HEK293T (cell line): ENCODE measurements at regions not wholly inside any gene's neighbourhood (a gene's known extent, or its start where the extent isn't known, plus 50 kb on each side); places are given as distances from the start of the nearest gene placed in this dataset.

Source experiments
- ARNT ChIP-seq: fragments of 450-650 bp; IDR thresholded peaks from 2 replicates; pipeline ENCODE4 v1.6.1; 2017; ENCODE audit warnings: mild to moderate bottlenecking
- BHLHE40 ChIP-seq: fragments of 450-650 bp; IDR thresholded peaks from 2 replicates; pipeline ENCODE4 v1.6.1; 2016; ENCODE audit warnings: mild to moderate bottlenecking, moderate library complexity, borderline replicate concordance
- FOXA1 ChIP-seq: fragments of 450-650 bp; IDR thresholded peaks from 2 replicates; pipeline ENCODE4 v1.6.1; 2016; ENCODE audit warnings: mild to moderate bottlenecking
- FOXK2 ChIP-seq: fragments of 450-650 bp; IDR thresholded peaks from 2 replicates; pipeline ENCODE4 v1.6.1; 2016; ENCODE audit warnings: mild to moderate bottlenecking
- FOXM1 ChIP-seq: fragments of 450-650 bp; IDR thresholded peaks from 2 replicates; pipeline ENCODE4 v1.6.1; 2017; ENCODE audit warnings: mild to moderate bottlenecking, borderline replicate concordance
- HDGF ChIP-seq: fragments of 450-650 bp; IDR thresholded peaks from 2 replicates; pipeline ENCODE4 v1.6.1; 2017; ENCODE audit warnings: antibody characterized with exemption, borderline replicate concordance
- LEF1 ChIP-seq: fragments of 450-650 bp; IDR thresholded peaks from 2 replicates; pipeline ENCODE4 v1.6.1; 2017; ENCODE audit warnings: mild to moderate bottlenecking, borderline replicate concordance
- NFRKB ChIP-seq: fragments of 450-650 bp; IDR thresholded peaks from 2 replicates; pipeline ENCODE4 v1.6.1; 2016; ENCODE audit warnings: mild to moderate bottlenecking, moderate library complexity
- PKNOX1 ChIP-seq: fragments of 450-650 bp; IDR thresholded peaks from 2 replicates; pipeline ENCODE4 v1.6.1; 2016
- SP1 ChIP-seq: fragments of 450-650 bp; IDR thresholded peaks from 2 replicates; pipeline ENCODE4 v1.6.1; 2017
- SUZ12 ChIP-seq: fragments of 450-650 bp; IDR thresholded peaks from 2 replicates; pipeline ENCODE4 v1.6.1; 2016; ENCODE audit warnings: mild to moderate bottlenecking
- TARDBP ChIP-seq: fragments of 450-650 bp; IDR thresholded peaks from 2 replicates; pipeline ENCODE4 v1.6.1; 2016
- ZNF384 ChIP-seq: fragments of 450-650 bp; IDR thresholded peaks from 2 replicates; pipeline ENCODE4 v1.6.1; 2016

- TF ChIP-seq LEF1 (no peak), TARDBP (no peak), NFRKB (no peak), BHLHE40 (no peak), FOXA1 (no peak), ZNF384 (no peak), SP1 (no peak), FOXM1 (no peak), SUZ12 (no peak), PKNOX1 (no peak), HDGF (no peak), ARNT (no peak), FOXK2 (no peak)
These were observed 117.2 kb downstream of the GGTLC2 start for GRCh38 chr22:22761606-22761962.
